ENCODE measurements at regions not wholly inside any gene's neighbourhood (a gene's known extent, or its start where the extent isn't known, plus 50 kb on each side); places are given as distances from the start of the nearest gene placed in this dataset.

DNA sequence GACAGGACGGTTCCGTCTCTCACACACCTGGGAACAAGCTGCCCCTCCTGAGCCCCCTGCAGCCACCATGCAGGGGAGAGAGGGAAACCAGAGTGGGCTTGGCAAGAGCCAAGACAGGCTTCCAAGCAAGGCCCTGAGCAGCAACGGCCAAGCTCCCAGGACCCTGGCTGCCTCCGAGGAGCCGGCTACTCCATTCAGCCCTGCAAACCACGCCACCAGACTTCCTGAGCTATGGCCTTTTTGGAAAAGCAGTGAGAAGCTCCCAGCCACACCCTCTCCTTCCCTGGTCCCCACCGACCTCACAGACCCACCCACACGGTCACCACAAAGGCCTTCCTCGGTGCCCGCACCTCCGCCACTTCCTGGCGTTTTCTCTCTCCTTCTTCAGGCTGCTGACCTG lies 479.0 kb downstream of the BRD1 start:
- TF ChIP-seq, protein P1, sequence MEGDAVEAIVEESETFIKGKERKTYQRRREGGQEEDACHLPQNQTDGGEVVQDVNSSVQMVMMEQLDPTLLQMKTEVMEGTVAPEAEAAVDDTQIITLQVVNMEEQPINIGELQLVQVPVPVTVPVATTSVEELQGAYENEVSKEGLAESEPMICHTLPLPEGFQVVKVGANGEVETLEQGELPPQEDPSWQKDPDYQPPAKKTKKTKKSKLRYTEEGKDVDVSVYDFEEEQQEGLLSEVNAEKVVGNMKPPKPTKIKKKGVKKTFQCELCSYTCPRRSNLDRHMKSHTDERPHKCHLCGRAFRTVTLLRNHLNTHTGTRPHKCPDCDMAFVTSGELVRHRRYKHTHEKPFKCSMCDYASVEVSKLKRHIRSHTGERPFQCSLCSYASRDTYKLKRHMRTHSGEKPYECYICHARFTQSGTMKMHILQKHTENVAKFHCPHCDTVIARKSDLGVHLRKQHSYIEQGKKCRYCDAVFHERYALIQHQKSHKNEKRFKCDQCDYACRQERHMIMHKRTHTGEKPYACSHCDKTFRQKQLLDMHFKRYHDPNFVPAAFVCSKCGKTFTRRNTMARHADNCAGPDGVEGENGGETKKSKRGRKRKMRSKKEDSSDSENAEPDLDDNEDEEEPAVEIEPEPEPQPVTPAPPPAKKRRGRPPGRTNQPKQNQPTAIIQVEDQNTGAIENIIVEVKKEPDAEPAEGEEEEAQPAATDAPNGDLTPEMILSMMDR (conservative IDR thresholded peaks at IDR 0.05; ENCODE audit: low read depth, low read length), result no peak
- TF ChIP-seq RFX5 (IDR thresholded peaks at IDR 0.05; ENCODE audit: low read depth, low read length), result no peak
- TF ChIP-seq MXI1 (IDR thresholded peaks at IDR 0.05; ENCODE audit: borderline replicate concordance, low read depth, low read length), result no peak
- no peak for TF ChIP-seq POLR2A (IDR thresholded peaks at IDR 0.05; ENCODE audit: low read depth, low read length)
- no peak for TF ChIP-seq RAD21 (IDR thresholded peaks at IDR 0.05; ENCODE audit: low read length)

All from IMR-90 (cell line).